Islet of Langerhans (tissue), 1 donor: ENCODE measurements at regions not wholly inside any gene's neighbourhood (a gene's known extent, or its start where the extent isn't known, plus 50 kb on each side); places are given as distances from the start of the nearest gene placed in this dataset.

ENCODE experiments used
- FAIRE-seq: peaks from one replicate; lab custom pipeline; 2011; peaks lifted over from hg19 to GRCh38; lab: Jason Lieb, UNC

DNA sequence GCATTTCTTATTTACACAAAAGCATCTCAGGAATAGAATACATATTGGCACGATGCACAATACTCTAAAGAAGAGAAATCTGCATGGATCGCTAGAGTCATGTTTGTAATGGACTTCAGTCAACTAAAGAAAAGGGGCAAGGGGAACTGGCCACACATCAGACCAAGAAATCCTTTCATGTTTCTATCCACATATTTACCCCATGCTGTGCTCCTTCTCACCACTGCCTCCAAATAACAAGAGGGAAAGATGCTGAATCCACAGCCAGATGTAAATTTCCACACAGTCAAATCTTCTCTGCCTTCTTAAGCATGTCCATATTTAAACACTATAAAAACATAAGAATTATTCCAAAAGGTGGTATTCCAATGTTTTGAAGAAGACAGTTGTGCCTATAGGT is 67.6 kb downstream of the COX18 start:
- FAIRE-seq = no peak

DNA sequence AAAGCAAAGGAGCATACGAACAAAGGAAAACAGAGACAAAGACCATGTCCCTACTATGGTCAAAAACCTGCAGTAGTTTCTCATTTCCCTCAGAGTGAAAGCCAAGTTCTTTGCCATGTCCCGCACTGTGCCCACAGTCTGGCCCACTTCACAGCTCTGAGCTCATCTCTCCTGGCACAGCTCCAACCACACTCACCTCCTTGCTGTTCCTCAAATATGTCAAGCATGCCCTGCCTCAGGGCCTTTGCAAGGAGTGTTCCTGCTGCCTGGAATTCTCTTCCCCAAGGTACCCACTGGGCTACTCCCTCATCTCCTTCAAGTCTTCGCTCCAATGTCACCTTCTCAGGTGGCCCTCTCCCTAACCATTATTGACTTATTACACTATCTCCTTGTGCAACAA is 72.1 kb downstream of the COX18 start:
- no peak for FAIRE-seq

DNA sequence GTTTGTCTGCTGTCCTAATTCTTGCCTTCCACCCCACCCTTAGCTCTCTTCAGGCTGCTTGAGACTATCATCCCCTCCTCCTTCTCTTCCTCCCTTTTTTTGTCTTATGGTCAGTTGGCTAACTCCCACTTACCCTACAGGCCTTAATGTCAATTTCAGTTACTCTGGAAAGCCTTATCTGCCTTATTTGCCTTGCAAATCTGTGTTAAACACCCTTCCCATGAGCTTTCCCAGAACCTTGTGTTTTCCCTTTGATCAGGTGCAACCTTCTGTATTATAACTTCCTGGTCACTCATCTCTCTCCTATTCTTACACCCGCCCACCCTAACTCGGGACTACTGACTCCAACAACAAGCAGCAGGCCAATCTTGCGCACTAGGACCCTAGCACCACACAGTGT is 74.8 kb downstream of the COX18 start:
- FAIRE-seq = no peak

DNA sequence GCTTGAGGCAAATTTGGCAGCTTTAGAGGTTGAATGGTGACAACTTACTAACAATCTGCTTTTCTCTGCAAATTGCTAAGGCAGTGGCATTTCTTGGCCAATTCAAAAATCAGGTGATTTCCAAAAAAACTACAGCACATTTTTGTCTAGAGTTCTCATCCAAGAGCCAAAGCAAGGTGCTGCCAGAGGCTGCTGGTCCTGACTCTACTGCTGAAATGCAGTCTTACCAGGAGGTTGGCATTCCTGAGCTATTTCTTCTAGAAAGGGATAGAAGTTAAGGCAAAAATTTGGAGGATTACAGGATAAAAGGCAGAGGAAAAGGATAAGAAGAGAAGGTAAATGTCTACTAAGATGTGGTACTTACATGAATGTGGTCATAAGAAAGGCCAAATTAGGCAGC is 75.6 kb downstream of the COX18 start:
- no peak for FAIRE-seq

DNA sequence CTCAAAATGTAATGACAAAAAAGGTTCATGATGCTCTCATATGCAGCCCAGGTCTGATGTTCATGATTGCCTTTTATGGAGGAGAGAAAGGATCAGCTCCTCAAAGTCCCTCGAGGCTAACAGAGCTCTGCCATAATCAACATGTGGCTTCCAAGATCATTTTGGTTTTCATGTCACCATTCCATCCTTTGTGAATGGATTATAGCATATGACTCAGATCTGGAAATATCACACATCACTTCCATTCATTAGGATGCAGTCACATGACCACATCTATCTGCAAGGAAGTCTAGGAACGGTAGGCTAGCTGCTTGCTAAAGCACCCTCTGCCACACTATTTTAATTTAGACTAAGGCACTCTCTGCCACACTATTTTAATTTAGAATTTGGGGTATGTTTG is 77.6 kb downstream of the COX18 start:
- no peak for FAIRE-seq

DNA sequence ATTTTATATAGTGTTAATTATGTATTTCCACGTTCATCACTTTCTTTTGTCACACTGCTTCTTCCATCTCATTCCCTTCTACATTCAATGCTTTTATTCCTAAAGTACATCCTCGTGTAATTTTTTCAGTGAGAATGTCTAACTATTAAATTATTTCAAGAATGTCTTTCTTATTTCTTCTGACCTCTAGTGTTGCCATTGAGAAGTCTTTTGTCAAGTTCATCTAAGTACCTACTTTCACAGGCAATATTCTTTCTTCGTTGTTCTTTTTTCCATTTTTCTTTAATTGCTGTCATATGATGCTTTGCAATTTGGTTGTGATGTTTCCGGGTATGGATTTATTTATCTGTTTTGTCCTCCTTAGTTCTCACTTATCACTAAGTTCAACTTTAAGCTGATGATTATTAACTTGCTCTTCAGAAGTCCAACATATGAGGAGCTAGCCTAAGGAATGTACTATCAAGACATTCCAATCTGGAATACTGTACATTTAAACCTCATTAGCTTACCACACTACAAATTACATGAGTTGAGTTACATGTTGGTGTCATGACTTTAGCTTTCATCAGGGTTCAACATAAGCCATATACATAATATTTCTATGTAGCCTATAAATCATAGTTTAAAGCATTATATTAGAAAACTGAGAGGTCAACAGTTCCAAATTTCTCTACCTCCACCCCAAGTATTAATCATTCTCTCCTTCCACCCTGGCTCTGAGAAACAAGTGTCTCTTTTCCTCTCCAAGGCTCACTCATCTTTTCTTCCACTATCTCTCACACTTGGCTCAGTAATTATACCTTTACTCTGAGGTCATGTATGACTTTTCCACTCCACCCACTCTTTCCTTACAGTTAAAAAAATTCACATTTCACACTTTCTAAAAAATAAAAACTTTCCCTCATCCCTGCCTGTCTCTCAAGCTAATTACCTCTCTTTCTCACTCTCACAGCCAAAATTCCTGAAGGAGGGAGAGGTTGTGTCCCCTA is 81.5 kb downstream of the COX18 start:
- FAIRE-seq = no peak

DNA sequence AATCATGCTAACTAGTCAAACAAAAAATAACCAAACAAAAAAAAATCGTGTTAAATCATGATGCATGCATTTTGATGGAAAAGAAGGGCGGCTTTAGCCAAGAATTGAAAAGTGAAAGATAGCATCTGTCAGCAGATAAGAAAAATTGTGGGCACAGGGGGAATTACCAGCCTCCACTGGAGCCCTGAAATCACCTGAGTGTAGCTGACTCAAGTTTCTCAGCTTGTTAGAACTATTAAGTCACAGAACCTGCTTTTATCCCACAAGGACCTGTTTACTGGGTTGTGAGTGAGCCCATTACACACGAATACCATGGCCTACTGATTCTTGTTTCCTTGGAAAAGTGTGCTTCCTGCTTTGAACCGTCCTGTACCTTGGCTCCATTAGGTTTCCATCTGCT is 85.2 kb downstream of the COX18 start:
- FAIRE-seq = no peak

DNA sequence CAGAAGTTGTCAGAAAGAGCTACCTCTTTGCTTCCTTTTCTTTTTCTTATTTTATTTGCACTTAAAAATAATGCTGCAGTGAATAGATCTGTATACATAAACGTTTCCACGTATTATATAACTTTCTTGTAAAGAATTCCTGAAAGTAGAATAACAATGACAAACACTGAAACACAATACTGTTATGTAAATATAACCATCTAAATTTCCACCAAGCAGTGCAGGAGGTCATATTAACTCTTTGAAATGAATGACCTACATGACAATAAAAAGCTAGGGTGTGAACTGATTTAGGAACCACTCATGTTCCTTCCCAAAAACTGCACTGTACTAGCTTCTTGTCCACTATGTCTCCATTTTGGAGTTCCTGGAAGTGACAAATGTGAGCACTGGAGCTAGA is 85.8 kb downstream of the COX18 start:
- FAIRE-seq = no peak

DNA sequence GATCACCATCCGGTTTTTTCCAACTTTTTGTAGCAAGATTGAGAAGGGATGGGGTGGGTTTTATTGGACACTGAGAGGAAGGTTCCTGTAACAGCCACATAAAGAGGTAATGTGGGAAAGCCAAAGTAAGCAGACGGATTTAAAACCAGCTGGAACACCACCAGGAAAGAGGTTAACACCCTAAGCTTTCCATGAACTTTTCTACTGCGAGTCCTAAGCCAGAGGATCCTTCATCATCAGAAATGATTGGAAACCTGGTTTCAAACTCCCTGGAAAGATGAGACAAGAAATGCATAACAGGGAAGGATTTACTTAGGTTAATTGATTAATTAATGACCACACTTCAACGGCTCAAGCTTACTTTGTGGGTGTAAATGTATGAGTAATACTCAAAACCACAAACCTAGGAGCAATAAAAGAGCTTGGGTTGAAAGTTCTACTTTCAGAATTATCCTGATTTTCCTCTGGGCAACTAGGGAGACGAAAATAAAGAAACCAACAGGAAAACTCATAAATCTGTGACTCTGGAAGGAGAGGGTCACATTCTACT is 91.5 kb downstream of the COX18 start:
- no peak for FAIRE-seq

DNA sequence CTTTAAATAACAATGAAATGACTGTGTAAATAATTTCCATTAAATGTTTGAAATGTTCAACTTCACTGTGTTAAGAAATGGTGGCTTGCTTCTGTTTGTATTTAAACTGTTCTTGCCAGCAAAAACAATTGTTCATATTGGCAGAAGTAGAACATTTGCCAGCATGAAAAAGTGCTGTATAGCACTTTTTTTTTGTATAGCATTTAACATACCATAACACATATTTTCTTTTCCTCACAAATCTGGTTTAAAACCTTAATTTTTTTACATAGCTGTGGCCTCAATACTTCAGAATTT is 94.1 kb downstream of the COX18 start:
- no peak for FAIRE-seq

DNA sequence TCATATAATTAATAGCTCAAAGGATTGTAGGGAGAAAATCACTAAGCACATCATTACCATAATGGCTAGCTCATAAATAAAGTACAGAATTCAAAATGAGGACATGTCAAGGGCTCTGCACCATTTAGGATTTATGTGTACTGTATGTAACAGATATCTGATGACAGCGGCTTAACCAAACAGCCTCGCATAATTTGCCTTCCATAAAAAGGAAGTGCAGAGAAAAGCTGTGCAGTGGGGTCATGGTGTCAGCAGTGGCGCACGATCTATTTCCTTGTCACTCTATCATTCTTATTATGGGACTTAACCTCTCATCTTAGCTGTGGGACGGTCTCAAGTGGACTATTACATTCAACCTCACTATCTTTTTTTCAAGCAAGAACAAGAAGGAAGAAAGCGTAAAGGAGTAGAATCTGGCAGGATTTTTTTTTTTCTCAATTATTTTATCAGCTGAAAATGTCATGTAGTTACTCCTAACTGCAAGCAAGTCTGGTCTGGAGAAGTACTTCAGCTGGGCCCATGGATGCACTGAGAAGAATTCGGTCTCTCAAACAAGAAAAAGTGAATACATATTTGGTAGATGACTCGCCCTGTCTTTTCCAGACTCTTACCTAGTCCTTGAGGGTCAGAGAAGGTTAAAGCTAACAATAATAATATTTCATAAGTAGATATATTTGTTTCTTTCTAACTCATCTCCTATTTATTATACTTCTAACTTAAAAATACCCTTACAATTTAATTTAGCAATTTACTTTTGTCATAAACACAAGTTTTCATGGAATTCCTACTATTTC is 94.6 kb downstream of the COX18 start:
- FAIRE-seq = no peak

DNA sequence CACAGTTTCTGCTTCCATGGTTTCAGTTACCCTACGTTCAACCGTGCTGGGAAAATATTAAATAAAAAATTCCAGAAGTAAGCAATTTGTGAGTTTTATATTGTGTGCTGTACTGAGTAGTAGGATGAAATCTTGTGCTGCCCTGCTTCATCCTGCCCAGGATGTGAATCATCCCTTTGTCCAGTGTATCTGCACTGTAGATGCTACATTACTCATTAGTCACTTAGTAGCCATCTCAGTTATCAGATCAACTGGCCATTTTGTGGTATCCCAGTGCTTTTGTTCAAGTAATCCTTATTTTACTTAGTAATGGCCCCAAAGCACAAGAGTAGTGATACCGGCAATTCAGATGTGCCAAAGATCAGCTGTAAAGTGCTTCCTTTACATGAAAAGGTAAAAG is 97.9 kb downstream of the COX18 start:
- no peak for FAIRE-seq

DNA sequence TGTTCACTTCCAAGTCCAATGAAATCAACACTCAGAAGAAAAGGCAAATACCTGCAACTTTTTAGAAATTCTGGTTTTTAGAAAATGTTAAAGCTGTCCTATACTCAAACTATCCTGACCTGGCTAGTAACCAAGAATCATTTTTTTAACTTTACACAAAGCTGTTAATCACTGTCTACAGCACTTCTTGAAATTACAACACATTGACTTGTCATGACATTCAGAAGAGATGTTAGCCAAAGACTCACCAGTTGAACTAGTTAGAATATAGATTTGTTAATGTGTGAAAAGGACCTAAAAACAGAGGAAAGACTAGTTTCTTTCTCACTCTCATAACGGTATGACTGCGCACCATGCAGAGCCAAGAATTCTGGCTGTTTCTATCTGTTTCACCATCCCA is 98.8 kb downstream of the COX18 start:
- no peak for FAIRE-seq

DNA sequence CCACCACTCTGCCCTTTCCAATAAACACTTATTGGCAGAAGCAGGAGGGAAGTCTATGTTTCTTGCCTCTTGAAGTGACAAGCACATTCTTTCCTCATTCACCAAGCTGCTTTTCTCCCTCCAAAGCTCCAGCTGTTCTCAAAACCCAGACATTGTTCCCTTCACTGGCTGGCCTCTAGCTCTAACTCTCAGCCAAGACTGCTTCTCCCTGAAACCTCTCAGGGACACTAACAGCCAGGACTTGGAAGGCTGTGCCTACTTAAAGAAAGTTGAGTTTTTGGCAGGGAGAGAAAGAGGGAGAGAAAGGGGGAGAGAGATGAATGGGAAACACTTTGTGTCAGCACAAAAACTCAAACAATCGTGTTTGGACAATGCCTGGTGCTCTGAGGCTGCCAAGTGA is 99.5 kb downstream of the COX18 start:
- no peak for FAIRE-seq

DNA sequence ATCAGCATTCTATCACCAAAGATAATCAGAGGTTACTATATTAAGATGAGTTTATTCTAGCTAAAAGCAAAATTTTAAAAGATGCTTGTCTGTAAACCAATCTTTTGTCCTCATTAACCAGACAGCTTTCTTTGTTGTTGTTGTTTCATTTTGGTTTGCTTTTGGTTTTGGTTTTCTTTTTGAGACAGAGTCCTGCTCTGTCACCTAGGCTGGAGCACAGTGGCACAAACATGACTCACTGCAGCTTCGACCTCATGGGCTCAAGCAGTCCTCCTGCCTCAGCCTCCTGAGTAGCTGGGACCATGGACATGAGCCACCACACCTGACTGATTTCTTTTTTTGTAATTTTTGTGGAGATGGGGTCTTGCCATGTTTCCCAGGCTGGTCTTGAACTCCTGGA is 102.9 kb downstream of the COX18 start:
- FAIRE-seq = no peak

DNA sequence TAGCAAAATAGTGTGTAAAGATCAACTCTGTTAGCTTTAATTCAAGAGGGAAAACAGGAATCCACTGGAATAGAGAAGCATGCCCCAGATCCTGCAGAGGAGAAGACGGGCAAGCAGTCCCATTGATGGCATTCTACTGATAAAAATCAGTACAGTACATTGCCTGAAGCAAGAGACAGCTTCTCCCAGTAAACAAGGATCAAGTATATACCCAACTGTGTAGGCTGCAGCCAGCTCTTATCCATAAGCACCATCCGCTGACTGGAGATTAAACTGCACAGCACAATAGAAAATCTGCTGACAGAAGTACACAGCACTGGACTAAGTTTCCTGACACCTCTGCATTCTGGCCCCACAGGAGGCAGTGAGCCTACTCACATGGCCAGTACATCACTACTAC is 110.1 kb downstream of the COX18 start:
- FAIRE-seq = no peak

DNA sequence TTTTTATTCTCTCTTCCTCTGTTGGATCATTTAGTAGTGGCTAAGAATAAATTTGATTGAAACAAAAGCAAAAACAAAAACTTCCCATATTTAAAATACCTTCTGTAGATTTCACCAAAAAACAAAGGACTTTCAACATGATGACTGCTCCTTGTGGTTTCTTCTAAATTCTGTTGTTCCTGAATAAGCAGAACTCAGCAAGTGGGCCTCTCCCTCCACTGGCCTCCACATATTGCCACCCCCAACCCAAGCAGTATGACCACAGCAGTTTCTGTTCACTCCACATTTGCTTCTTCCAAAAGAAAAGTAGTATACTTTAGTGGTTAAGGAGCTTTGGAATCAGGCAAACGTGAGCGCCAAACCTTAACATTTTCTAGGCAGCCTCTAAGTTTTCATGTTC is 114.7 kb downstream of the COX18 start:
- no peak for FAIRE-seq

DNA sequence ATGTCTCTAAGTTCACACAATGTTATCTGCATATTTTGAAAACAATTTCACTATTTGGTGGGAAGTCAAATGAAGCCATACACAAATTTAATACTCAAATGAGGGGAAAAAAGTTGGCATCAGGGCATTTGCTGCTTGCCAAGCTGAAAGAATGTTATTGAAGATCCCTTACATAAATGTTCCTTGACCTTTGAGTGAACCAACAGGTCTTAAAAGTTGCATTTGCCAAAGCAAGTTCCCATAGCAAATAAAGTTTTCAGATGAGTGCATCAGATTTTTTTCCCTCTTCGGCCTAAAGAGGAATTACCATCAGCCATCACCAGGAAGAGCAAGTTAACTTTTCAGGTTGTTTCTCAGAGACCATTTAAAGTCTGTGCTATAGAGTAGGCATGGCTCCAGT is 115.9 kb downstream of the COX18 start:
- FAIRE-seq = no peak

DNA sequence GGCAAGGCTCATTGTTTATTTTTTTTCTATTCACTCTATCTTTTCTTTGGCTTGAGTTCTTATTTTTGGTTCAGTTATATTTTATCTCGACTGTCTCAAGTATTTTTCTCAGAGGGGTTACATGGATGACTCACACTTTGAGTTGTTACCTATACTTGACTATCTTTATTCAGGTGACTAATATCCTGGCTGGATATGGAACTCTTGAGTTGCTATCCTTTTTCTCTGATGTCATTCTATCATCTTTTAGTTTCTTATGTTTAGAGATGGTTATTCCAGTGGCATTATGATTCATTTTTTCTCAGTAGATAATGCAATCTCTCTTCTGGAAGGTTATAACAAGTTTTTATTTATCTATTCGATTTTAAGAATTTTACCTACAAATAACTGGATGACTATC is 117.9 kb downstream of the COX18 start:
- no peak for FAIRE-seq

DNA sequence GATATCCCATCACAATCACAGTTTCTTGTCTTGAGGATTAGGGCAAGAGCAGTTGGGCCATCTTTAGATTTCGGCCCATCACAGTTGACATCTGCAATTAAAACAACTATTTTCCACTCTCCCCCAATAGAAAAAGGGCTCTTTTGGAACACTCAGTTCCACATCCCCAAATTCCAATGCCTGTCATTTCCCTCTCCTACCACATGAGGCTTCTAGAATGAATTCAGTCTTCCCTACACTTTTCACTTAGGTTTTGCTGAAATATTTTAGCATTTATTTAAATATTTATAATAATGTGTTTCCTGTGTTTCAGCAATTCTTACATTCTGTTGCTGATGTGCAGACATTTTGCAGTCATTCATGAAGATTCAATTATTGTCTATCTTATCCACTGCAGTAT is 118.4 kb downstream of the COX18 start:
- FAIRE-seq = no peak

DNA sequence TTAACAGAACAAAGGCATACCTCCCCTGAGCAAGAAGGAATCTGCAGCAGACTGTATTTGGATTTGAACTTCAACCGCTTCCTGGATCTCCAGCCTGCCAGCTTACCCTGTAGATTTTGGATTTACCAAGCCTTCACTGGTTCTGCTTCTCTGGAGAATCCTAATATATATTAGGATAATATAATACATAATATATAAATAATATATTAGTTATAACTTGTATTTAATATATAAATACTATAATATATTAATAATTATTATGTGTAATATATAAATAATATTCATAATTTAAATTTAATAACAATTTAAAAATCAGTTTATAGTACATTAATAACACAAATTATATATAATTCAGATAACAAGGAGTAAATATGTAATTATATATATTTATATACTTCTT is 121.4 kb downstream of the COX18 start:
- peak; percentile 24 for FAIRE-seq

DNA sequence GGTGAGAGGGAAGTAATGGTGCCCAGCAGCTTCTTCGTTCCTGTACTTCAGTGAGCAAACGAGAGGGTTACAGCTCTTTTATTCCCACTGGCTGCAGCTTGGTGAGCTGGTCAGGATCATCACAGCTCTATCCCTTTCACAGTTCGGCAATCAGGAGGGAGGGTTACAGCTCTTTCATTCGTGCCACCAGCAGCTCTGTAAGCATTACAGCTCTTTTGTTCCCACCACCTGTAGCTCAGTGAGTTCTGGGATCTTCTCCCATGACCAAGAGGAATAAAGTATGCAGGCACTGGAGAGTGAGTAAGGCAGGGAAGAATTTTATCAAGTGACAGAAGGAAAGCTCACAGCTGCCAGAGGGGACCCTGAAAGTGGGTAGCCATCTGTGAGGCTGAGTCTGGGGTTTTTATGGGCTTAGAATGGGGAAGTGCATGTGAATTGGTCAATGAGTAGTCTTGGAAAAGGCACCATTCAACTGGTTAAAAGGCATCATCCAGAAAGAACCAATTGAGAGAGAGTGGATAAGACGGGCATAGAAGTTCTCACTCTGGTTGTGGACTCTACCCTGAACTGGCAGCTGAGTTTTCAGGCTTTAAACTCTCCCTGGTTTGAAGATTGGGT is 123.7 kb downstream of the COX18 start:
- FAIRE-seq = no peak

DNA sequence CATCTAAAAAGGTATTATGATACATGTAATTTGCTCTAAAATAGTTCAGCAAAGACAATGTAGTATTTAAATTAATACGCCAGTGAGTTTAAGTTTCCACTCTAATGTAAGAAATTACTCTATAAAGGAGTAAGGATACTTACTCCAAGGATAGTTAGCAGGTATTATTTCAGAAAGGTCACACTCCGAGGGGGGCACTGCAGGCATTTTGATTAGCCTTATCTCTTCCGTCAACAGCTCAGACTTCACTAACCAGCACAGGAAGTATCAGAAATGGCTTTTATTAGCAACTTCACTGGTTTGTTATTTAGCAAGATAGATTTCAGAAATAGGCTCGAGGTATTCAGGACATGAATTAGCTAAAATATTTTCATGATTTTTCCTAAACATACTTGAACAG is 127.0 kb downstream of the COX18 start:
- FAIRE-seq = no peak
